ENCODE measurements at regions not wholly inside any gene's neighbourhood (a gene's known extent, or its start where the extent isn't known, plus 50 kb on each side); places are given as distances from the start of the nearest gene placed in this dataset.
"Not testable (repeated sequence)": the region's sequence is repeated elsewhere in the genome, so short reads cannot be mapped to it uniquely, and the experiment has no call there.

- not testable (repeated sequence) for TF ChIP-seq POLR2A (IDR thresholded peaks at IDR 0.05; ENCODE audit: low read depth, low read length); CTCF (conservative IDR thresholded peaks at IDR 0.05; ENCODE audit: low read depth, low read length); RFX5 (IDR thresholded peaks at IDR 0.05; ENCODE audit: low read depth, low read length); USF2 (IDR thresholded peaks at IDR 0.05; ENCODE audit: low read depth, low read length); RAD21 (IDR thresholded peaks at IDR 0.05; ENCODE audit: low read length); MAFK (IDR thresholded peaks at IDR 0.05; ENCODE audit: low read depth, low read length); BHLHE40 (IDR thresholded peaks at IDR 0.05; ENCODE audit: low read depth, low read length); SMC3 (IDR thresholded peaks at IDR 0.05; ENCODE audit: low read depth, low read length); MXI1 (IDR thresholded peaks at IDR 0.05; ENCODE audit: borderline replicate concordance, low read depth, low read length); FOS (IDR thresholded peaks at IDR 0.05; ENCODE audit: low read depth, low read length); CEBPB (IDR thresholded peaks at IDR 0.05; ENCODE audit: low read depth, low read length); CHD1 (IDR thresholded peaks at IDR 0.05; ENCODE audit: low read depth, low read length); MAZ (IDR thresholded peaks at IDR 0.05; ENCODE audit: borderline replicate concordance, low read depth, low read length)
Observed at GRCh38 chr16:15189478-15189877, 95.4 kb upstream of the RRN3 start.

Data from IMR-90 (cell line).